ENCODE measurements at regions not wholly inside any gene's neighbourhood (a gene's known extent, or its start where the extent isn't known, plus 50 kb on each side); places are given as distances from the start of the nearest gene placed in this dataset.

DNA sequence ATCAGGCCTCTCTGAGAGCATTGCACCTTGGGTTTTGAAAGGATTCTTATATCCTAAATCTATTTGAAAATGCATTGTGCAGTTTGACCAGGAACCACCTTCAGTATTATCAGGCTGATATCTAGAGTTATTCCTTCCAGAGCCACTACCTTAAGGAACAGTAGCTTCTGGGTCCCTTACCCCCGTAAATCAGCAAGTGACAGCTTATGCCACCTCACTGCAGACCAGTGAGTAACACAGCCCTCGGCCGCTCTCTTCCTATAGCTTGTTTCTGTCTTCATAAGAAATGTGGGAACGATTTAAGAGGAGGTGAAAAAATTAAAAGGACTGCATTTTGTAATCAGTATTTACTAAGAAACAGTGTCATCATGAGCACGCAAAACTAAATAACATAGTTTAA lies 584.2 kb downstream of the GALR1 start:
- DNase-seq (ENCODE audit: low read depth): no peak

DNA sequence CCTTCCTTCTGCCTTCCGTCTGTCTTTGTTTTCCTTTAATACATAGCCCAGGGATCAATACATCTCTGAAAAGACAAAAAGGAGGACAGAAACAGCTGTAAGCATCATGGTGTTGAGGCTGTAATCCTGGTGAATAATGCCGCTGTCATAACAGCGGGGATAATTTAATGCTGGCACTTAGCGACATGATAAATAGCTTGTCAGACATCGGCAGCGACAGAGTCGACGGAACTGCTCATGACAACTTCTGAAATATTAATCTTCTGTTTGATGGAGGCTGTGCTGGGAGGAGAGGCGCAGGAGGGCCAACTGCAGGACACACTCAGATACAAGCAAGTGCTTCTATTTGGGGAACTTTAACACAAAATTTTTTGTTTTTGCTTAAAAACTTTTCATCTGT lies 602.2 kb downstream of the GALR1 start:
- no peak for DNase-seq (ENCODE audit: low read depth)

DNA sequence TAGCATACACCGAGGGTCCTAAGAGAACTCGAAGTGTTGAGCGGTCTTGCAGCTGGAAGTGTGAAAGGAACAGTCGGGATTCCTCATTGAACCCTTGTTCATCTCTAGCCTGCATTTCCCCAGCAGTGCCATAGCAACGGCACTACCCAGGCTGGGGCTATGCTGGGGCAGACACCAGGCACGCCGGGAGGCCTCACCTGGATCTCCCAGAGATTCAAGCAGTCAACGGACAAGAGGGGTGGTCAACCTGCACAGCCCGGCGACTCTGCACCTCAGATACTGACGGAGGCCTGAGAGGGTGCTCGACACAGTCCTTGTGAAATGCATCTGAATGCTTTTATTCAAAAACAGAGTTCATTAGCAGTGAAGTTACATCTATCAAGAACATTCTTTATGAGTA lies 604.2 kb downstream of the GALR1 start:
- no peak for DNase-seq (ENCODE audit: low read depth)

DNA sequence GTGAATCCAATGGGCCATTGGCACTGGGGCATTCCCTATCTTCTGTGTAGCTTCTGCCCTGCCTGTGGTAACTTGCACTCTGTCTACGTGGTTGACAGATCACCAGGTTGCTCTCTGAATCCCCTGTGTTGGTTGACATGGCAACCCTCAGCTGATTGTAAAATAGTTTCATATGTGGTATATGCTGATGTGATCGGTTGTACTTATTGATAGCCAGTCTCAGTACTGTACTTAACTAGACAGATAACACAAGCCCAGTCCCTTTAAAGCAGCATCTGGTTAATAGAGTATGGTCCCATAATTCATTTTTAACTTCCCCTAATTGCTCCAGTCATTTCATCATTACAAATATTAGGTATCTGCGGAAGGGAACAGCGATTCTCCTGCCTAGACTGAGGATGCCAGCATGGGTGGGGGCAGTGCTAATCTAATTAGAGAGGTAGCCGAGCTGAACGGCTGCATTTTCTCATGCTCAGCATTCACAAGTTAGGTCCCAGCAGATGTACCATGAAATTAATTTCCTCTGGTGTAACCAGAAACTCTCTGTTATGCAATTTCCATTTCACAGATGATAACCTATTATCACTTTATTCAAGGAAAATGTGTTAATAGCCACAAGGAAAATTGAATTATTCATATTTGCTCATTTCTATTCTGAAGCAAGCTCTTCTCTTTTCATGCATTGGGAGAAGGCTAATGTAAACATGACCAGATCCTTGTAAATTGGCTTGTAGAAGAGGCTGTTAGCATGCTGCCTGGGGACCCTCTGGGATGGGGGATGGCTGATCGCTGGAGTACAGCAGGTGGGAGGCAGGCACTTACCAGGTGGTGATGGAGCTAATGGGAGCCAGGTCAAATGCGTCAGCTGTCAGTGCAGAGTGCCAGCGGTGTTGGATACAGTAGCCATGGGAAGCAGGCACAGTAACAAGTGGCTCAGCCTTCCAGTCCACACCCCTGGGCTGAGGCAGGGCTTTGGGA lies 608.3 kb downstream of the GALR1 start:
- DNase-seq (ENCODE audit: low read depth): no peak

DNA sequence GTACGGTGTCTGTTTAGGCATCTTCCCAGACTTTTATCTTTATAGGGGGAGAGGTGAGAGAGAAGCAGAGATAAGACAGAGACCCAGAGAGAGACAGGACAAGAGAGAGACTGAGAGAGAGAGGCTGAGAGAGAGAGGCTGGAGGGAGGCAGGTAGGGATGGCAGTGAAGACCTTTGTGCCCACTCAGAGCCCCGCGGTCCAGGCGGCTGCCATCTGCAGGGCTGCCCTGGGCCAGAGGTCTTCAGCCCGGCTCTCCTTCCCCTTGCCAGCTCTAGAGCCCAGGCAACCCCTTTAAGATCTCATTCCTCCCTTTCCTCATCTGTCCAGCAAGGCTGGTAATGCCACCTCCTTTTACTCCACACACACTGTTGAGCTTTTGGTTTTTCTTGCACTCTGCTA lies 610.0 kb downstream of the GALR1 start:
- DNase-seq (ENCODE audit: low read depth): no peak

DNA sequence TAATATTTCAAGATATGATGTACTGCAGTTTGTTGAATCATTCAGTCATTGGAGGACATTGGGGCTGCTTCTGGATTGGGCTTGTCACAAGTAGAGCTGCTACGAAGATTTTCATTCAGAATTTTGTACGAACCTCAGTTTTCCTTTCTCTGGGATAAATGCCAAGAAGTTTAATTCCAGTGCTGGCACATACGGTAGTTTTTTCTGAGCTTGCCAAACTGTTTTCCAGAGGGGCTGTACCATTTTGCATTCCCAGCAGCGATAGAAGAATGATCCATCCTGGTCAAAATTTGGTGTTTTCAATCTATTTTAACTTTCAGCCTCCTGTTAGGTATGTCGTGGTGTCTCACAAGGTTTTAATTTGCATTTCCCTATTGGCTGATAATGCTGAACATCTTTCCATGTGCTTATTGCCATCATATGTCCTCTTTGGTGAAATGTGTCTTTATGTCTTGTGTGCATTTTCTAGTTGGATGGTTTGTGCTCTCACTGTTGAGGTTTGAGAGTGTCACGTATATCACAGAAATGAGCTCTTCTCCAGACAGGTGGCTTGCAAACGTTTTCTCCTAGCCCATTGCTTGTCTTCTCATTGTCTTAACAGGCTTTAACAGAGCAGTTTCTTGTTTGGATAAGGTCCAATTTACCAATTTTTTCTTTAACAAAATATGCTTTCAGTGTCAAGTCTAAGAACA lies 612.6 kb downstream of the GALR1 start:
- no peak for DNase-seq (ENCODE audit: low read depth)

DNA sequence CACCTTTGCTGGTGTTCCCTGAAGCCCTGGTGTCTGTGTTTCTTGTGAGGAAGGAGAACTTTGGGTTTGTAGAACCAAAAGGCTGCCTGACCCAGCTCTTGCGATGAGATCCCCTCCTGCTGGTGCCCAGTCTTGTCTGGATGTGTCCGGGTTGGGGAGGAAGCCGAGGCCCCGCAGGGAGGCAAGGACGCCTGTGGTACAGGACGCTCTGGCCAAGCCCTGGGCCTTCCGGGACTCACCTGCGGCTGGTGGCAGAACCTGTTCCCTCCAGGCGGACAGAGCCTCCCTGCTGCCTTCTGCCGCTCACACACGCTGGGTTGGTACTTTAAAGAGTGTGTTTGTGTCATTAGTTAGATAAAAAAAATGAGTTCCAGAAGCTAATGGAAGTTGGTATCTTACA lies 616.2 kb downstream of the GALR1 start:
- DNase-seq (ENCODE audit: low read depth): no peak

DNA sequence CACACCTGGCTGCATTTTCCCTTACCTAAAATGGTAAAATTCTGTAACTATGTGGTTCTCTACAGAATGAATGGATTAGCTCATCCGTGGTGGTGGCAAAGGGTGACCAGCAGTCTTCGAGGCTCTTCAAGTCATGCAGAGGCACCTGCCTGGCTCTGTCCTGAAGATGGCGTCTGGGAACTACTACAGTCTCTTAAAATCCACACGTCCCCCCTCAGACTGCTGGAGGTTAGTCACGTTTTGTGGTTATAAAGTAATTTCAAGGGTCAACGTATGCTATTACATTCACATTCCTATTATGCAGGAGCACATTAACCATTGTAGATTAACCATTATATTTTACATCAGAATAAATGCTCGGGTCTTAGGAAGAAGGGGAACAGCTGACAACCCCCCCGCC lies 616.7 kb downstream of the GALR1 start:
- no peak for DNase-seq (ENCODE audit: low read depth)

DNA sequence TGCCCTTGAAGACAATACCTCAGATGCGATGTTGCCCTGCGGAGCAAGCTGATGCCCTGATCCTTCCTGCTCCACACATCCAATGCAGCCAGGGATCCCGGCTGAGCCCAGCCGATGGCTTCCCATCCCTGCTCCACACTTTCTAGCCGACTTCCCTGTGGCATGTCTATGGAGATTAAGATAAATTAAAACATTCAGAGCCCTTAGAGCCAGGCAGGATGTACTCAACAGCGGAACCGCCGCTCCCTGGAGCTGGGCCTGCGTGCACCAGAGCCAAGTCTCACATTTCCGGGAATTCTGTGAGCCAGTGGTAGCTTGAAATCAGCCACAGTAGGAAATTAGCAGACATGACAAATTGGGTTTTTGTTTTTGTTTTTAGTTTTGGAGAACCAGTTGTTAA lies 620.6 kb downstream of the GALR1 start:
- DNase-seq (ENCODE audit: low read depth): no peak

DNA sequence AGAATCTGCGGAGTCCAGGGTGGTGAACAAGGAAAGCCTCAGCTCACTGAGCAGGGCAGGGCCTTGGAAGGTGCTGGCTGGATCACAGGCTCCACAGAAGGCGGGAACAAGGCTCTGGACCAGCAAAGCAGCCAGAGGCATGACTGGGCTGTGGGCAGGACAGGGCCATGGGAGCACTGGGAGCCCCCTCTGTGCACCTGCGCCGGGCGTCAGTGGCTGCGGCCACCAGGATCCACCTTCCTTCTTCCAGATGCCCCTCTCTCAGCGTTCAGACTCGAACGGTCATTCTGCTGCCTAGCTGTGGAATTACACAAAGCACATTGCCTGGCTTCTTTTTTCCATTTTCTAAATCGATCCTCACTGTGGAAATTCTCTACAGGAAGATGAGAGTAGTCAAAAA lies 621.2 kb downstream of the GALR1 start:
- DNase-seq (ENCODE audit: low read depth): no peak

DNA sequence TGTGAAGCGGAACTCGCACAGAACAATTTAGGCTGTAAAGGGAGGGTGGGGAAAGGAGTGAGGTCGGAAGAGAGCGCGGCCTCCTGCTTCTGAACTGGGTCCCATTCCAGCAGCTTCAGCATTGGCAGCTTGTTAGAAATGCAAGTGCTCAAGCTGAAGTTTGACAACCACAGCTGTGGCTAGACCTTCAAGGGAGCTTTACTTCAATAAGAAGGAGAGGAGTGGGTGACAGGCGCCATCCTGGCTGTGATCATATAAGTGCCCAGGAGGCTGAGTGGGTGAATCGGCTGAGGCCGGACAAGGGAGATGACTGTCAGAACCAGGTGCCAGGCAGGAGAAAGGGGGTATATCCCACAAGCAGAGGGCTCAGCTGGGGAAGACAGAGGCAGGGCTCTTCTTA lies 622.5 kb downstream of the GALR1 start:
- DNase-seq (ENCODE audit: low read depth): no peak

DNA sequence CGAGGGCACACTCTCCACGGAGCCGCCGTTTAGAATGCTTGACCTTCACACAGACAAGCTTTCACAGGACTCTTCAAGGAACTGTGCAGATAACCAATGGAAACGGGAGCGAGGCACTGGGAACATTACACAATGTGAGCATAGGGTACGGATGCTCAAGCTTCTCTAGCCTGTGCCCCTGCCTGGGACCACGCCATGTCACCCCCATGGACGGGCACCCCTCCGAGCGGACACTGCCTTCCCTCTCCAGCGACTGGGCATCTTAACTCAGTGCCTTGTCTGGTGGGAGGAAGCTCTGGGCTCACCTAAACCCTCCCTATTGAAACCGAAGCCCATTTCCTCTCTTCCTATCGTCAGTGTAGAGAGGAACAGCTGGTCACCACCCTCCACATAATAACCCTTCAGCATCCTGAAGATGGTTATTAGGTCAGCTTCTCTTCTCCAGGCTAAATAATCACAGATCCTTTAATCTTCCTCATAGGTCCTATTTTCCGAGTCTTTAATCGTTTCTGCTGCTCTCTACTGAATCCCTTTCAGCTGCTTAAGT lies 626.7 kb downstream of the GALR1 start:
- no peak for DNase-seq (ENCODE audit: low read depth)

DNA sequence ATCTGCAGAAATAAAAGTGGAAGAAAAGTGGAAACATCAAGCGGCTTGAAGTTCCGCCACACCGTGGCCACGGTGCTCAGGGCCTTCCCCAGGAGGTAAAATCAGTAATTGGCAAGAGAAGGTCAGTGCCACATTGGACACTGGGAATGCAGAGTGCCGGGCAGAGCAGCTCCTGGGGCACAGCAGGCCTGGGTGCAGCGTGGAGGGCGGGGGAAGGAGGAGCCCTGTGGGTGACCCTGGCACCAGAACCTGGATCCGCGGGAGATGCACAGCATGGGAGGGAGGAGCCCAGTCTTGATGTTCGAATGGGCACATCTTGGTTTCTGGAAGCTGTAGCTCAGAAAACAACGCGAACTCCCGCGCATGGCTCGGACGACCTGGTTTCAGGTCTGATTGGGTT lies 630.2 kb downstream of the GALR1 start:
- no peak for DNase-seq (ENCODE audit: low read depth)

DNA sequence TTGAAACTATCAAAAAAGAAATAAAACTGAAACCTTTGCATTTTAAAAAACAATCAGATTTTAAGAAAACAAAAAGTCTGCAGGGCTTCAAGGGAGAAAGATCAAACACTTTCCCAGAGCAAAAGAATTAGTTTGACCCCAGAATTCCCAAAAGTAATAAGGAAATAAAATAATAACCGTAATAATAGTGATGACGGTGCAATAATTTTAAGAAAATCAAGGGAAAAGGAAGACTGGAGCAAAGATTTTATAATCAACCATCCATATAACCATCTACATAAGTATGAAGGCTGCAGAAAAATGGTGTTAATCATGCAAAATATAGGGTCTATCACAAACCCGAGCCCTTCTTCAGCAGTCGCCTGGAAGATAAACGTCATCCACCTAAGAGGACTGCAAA lies 634.8 kb downstream of the GALR1 start:
- no peak for DNase-seq (ENCODE audit: low read depth)

DNA sequence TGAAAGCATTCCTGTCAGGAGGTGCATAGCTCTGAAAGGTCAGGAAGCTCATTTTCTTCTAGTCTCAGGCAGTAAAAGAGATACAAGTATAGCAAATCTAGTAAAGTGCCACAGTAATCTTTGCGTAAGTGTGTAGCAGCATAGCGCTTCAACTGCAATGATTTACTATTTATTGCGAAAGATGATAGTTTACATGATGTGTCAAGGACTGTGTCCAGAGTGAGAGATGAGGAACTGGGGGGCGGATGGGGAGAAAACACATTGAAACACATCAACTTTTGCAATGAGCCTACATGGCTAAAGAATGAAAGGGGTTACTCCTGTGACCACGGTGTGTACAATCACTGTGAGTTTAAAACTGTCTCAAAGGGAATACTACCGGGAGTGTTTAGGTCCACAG lies 644.4 kb downstream of the GALR1 start:
- no peak for DNase-seq (ENCODE audit: low read depth)

DNA sequence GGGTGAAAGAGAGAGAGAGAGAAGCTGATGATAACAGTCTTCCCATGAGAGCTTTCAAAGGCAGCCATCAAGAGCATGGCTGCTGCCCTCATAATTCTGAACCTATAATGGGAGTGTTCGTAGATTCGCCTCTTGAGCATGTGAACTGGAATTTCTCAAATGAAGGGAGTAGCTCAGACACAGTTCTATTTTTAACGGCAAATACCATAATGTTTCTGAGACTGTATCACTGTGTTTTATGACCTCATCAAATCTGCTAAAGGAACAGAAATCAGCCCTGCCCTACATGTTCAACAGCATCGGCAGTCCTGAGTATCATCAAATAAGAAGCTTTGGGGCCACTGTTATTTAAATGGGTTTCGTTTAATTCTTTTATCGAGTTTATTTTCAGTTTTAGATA lies 645.6 kb downstream of the GALR1 start:
- DNase-seq (ENCODE audit: low read depth): no peak

DNA sequence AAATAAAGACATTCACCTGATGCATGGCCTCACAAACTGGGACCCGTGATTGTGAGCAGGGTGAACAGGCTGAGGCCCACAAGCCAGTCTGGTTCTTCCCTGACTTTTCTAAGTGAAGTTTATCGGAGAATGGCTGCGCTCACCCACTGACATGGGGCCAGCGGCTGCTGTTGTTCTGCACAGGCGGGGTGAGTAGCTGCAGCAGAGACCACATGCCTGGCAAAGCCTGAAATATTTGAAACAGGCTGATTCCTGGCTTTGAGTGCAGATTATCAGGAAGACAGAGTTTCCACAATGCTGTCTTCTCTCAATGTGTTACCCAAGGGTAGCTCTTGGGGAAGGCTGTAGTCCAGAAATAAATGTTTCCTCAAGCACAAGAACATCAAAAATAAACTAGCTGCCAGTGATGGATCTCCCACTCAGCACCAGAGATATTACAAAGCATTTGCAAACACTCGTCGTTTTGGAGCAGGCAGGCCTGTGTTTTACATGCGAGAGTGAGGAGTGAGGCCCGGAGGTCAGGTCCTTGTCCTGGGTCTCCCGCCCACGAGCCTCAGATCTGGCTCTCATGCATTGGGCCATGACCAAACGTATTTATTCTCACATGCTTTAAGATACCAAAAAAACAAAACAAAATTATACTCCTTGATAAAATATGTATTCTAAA lies 647.1 kb downstream of the GALR1 start:
- DNase-seq (ENCODE audit: low read depth): no peak

DNA sequence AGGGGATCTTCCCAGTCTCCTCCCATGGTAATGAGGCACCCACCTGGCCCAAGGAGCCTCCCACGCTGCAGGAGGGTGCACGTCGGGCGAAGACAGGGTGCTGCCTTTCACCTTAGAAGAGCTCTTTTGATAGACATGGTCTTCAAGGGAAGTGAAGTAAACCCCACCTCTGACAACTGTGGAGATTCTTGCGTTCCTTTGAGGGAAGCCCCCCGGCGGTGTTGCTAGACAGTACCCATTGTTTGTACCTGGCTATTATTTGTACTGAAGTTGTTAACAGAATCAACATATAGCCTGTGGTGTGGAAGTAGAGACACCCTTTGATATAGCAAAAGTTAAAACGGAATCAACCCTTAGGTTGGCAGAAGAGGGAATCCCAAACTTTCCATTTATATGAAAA lies 648.0 kb downstream of the GALR1 start:
- no peak for DNase-seq (ENCODE audit: low read depth)

DNA sequence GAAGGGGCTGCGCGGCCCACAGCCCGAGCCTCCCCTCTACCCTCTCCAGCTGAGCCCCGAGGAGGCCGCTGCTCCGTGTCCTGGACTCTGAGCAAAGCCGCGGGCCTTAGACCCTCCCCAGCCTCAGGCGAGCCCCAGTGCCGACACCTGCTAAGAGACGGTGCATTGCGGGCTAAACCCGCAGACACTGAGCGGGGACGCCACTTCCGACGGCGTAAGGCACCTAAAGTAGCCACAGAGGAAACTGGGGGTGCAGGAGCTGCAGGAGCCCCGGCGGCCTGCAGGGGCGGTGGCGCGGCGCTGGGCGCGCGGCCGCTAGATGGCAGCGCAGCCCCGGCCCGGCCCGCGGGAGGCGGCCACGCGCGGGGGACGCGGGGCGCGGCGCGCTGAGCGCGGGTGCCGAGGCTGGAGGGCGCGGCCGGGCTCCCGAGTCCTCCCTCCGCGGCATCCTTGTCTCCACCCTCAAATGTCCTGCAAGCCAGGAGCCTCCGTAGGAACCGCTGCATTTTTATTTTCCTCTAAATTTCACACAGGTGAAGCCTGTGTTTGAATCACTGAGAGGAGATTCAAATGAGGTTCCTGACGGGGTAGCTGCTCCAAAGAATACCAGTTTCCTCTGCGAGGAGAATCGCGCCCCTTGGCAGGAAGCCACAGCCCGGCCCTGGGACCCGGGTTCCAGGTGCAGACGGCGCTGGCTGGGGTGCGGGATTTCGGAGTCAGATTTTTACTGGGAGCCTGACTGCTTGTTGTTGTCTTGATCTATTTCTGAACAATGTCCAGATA lies 650.5 kb downstream of the GALR1 start:
- peak; percentile 26 for DNase-seq (ENCODE audit: low read depth)

DNA sequence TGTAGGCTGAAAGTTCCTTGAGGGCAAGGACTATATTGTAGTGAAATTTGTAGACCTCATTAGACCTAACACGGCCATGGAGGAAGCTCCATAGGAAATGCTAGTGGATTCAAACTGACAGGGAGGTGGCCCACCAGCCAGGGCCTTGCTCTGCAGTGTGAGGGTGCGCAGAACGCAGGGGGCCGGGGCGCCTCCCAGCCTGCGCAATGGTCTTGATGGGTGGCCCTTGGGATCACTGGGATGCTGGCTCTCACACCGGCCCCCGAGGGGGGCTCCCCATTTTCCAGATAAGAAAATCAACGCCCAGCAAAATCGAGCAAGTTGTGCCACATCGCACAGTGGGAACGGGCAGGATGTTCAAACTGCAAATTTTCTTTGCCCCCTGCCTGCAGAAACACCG lies 655.4 kb downstream of the GALR1 start:
- DNase-seq (ENCODE audit: low read depth): no peak

DNA sequence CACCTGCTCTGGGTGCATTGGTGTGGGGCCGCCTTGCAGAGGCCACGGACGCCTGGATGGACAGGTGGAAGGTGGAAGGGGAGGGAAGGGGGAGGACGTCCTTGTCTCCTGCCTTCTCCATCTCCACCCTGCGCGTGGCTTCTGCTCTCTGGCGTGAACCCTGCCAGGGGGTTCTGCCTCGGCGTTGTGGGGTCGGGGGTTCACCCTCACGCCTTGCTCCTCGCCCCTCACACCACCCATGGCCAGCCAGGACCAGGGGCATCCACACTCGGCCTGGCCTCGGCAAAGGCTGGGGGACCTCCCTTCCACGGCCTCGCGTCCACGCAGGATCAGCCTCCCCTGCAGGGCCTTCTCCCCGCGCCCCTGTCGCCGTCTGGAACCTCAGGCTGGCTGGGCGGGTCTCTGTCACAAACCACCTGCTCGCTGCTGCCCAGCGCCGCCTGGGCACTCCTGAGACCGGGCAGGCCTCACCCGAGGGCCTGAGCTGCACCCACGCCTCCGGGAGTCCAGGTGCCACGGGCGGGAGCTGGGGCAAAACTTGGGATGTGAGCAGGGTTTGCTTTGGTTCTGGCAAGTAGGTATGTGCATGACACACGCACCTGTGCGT lies 655.9 kb downstream of the GALR1 start:
- no peak for DNase-seq (ENCODE audit: low read depth)

All from RPMI7951 (cell line).